ENCODE measurements at regions not wholly inside any gene's neighbourhood (a gene's known extent, or its start where the extent isn't known, plus 50 kb on each side); places are given as distances from the start of the nearest gene placed in this dataset.

DNA sequence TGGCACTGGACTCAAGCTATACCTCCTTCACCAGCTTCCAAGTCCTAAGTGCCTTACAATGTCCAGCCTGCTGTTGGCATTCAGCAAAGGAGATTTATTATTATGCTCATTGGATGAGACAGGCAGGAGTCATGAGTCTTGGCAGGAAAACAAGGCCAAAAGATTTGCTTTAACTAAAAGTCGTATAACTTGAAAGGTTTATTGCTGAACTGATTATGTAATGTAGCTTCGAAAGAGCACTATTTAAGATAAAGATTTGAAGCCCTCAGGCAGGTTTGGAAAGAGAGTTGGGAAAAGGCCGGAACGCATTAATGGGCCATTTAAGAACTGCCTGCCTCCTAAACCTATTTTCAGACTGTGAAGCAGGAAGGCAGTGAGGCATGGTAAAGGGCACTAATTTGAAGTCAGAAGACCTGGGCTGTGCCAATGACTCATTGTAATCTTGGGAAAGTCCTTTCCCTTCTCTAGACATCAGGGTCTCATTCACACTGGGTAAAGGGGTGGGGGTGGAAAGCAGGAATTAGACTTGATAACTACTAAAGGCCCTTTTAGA lies 280.5 kb upstream of the EDA2R start:
- no peak for TF ChIP-seq CTCF (IDR thresholded peaks at IDR 0.05)
- no peak for TF ChIP-seq POLR2AphosphoS5 (IDR thresholded peaks at IDR 0.05)
- TF ChIP-seq POLR2A (IDR thresholded peaks at IDR 0.05): no peak
